Thyroid gland (tissue), 4 donors: ENCODE measurements at regions not wholly inside any gene's neighbourhood (a gene's known extent, or its start where the extent isn't known, plus 50 kb on each side); places are given as distances from the start of the nearest gene placed in this dataset.
"Not testable (repeated sequence)": the region's sequence is repeated elsewhere in the genome, so short reads cannot be mapped to it uniquely, and the experiment has no call there.

Experiments used
- DNase-seq, 2 donors: peaks; one replicate each; pipeline ENCODE4 v3.0.0-alpha.2; 2019
- H3K27ac ChIP-seq, 3 donors: fragments of 200-600 bp; sonication (generic); 1 replicate in 2 of 3; 2 replicates in 1 of 3; pipeline ENCODE4 v1.5.1; 2016 to 2019; ENCODE audit warnings: mild to moderate bottlenecking in 1 of 3, moderate library complexity in 1 of 3
- H3K27me3 ChIP-seq: fragments of 200-600 bp; sonication (generic); one replicate; pipeline ENCODE4 v1.5.1; 2019
- H3K36me3 ChIP-seq, 2 donors: fragments of 200-600 bp; sonication (generic); one replicate each; pipeline ENCODE4 v1.5.1; 2016 to 2019
- H3K4me1 ChIP-seq, 2 donors: fragments of 200-600 bp; sonication (generic); one replicate each; pipeline ENCODE4 v1.5.1; 2017 to 2019
- H3K4me3 ChIP-seq, 3 donors: fragments of 200-600 bp; sonication (generic); replicated peaks in 1 of 3; 1 replicate in 2 of 3; 2 replicates in 1 of 3; pipeline ENCODE4 v1.5.1; 2016; ENCODE audit warnings: mild to moderate bottlenecking in 1 of 3
- H3K9me3 ChIP-seq: fragments of 200-600 bp; sonication (generic); one replicate; pipeline ENCODE4 v1.5.1; 2017
- CTCF ChIP-seq, 6 experiments: fragments of 200-600 bp in 3 of 6; fragments of 450-650 bp in 3 of 6; sonication (generic) in 3 of 6; IDR thresholded peaks; one replicate each; pipeline ENCODE4 v1.5.1; 2016 to 2019; ENCODE audit warnings: antibody characterized with exemption in 6 of 6, mild to moderate bottlenecking in 2 of 6, inconsistent platforms in 1 of 6, moderate library complexity in 1 of 6
- POLR2A ChIP-seq, 2 donors: fragments of 450-650 bp; IDR thresholded peaks; one replicate each; pipeline ENCODE4 v1.6.1; 2017; ENCODE audit warnings: antibody characterized with exemption in 2 of 2, mild to moderate bottlenecking in 2 of 2, moderate library complexity in 1 of 2
- WGBS, 2 donors: methylation state at CpG; one replicate each; pipeline ENCODE4 v1.1.5; 2017; 5-methylcytosine and 5-hydroxymethylcytosine counted together
- intact Hi-C: fragments of 100-400 bp; cut with DNase I; formaldehyde crosslinking; loops from one replicate; pipeline ENCODE4 v1.15.1; 2023

- H3K4me1 ChIP-seq: no peaks in the 10 kb centered on the region
- WGBS, 2 donors: 47 to 50% methylated on average over 6 of the region's 6 CpGs
- H3K27me3 ChIP-seq: no peaks in the 10 kb centered on the region
- intact Hi-C loops: no loop called here
- H3K4me3 ChIP-seq: no peak overlapping the region
- no peak for TF ChIP-seq POLR2A (IDR thresholded peaks at IDR 0.05)
- TF ChIP-seq CTCF (IDR thresholded peaks at IDR 0.05): no peak
- no peak for DNase-seq
- no peak overlapping the region for H3K27ac ChIP-seq
- H3K36me3 ChIP-seq: no peaks in the 10 kb centered on the region
- no peaks in the 10 kb centered on the region for H3K9me3 ChIP-seq
These were observed 401.7 kb upstream of the PROX1 start for GRCh38 chr1:213585959-213586586.

DNA sequence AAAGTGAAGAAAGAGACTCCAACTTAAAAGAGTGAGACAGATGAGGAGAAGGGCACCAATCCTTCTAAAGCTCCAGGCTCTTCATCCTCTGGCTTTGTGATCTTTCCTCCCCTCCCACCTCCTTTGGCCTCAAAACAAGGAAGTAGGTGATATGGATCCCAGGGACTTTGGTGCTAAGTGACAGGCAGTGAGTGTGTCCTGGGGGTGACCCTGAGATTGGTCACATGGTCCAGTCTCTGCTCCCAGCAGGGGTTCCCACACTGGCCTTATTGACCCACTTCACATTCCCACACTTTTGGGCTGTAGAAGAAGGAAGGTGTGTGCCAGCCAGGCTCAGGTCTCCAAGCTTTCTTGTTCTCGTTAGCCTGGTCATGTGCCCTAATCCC lies 401.2 kb upstream of the PROX1 start:
- no peak for DNase-seq
- H3K4me1 ChIP-seq: no peaks in the 10 kb centered on the region
- H3K27ac ChIP-seq: no peak overlapping the region
- H3K36me3 ChIP-seq: no peaks in the 10 kb centered on the region
- 38 to 45% methylated on average over 1 of the region's 1 CpG for whole genome bisulfite sequencing, 2 donors
- H3K27me3 ChIP-seq: no peaks in the 10 kb centered on the region
- no peaks in the 10 kb centered on the region for H3K9me3 ChIP-seq
- TF ChIP-seq POLR2A (IDR thresholded peaks at IDR 0.05) (no peak), CTCF (IDR thresholded peaks at IDR 0.05) (no peak)
- intact Hi-C loops: no loop called here
- H3K4me3 ChIP-seq: no peak overlapping the region

GRCh38 chr1:213596729-213597128 lies 391.0 kb upstream of the PROX1 start:
- H3K27ac ChIP-seq: no peak overlapping the region
- H3K27me3 ChIP-seq: no peaks in the 10 kb centered on the region
- H3K36me3 ChIP-seq: no peaks in the 10 kb centered on the region
- H3K9me3 ChIP-seq: no peaks in the 10 kb centered on the region
- no peaks in the 10 kb centered on the region for H3K4me1 ChIP-seq
- WGBS, 2 donors: 93 to 94% methylated on average over 7 of the region's 7 CpGs
- no peak overlapping the region for H3K4me3 ChIP-seq
- DNase-seq: no peak
- intact Hi-C loops: no loop called here
- no peak for TF ChIP-seq CTCF (IDR thresholded peaks at IDR 0.05)
- no peak for TF ChIP-seq POLR2A (IDR thresholded peaks at IDR 0.05)

- H3K4me3 ChIP-seq: no peak overlapping the region
- DNase-seq: no peak
- H3K9me3 ChIP-seq: no peaks in the 10 kb centered on the region
- H3K27me3 ChIP-seq: no peaks in the 10 kb centered on the region
- 94 to 98% methylated on average over 3 of the region's 3 CpGs for WGBS, 2 donors
- no peaks in the 10 kb centered on the region for H3K4me1 ChIP-seq
- no peaks in the 10 kb centered on the region for H3K36me3 ChIP-seq
- no peak overlapping the region for H3K27ac ChIP-seq
- intact Hi-C loops: no loop called here
- TF ChIP-seq CTCF (IDR thresholded peaks at IDR 0.05): no peak
- no peak for TF ChIP-seq POLR2A (IDR thresholded peaks at IDR 0.05)
These were observed 389.5 kb upstream of the PROX1 start for GRCh38 chr1:213598263-213598662.

DNA sequence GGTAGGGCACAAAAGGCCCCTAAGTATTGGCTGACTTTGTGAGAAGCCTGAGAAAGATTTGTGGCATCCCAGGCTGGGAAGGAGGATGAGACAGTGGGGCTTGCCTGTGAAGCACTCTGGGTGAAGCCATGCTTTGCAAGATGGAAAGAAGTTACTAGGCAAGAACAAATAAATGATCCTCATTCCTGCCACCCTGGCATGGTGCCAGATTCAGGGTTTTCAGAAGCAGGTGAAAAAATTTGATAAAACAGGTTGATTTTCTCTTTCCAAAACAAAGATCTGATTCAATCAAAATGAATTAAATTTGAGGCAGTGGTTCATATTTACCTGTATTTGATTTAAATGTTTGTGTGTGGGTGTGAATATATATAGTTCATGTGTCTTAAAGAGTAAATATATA lies 386.9 kb upstream of the PROX1 start:
- peak; percentile 25 to 46 for DNase-seq
- no peak for TF ChIP-seq POLR2A (IDR thresholded peaks at IDR 0.05)
- TF ChIP-seq CTCF (IDR thresholded peaks at IDR 0.05): no peak
- intact Hi-C loops: no loop called here

GRCh38 chr1:213601705-213602104 lies 386.1 kb upstream of the PROX1 start:
- H3K4me3 ChIP-seq, H3K27me3 ChIP-seq, H3K36me3 ChIP-seq, DNase-seq, H3K4me1 ChIP-seq, intact Hi-C loops, H3K9me3 ChIP-seq, H3K27ac ChIP-seq: not testable (repeated sequence)

More for the DNA sequence above, 386.9 kb upstream of the PROX1 start:
- Histone ChIP-seq H3K27ac (no peak overlapping the region), H3K27me3 (no peaks in the 10 kb centered on the region), H3K9me3 (no peaks in the 10 kb centered on the region), H3K36me3 (no peaks in the 10 kb centered on the region), H3K4me1 (no peaks in the 10 kb centered on the region), H3K4me3 (no peak overlapping the region)
